A673 (cell line): ENCODE measurements at regions not wholly inside any gene's neighbourhood (a gene's known extent, or its start where the extent isn't known, plus 50 kb on each side); places are given as distances from the start of the nearest gene placed in this dataset.

ENCODE experiments used
- BruUV-seq: library from RNA; stranded (reverse); fragments of 400-500 nt; replicated peaks from 2 replicates; lab custom pipeline; 2021; lab: Mats Ljungman, UMichigan
- CTCF ChIA-PET: fragments of 300-600 bp; sonication (Branson Sonifier 250); formaldehyde crosslinking; loops from one replicate; lab custom pipeline; 2022; ENCODE audit warnings: antibody characterized with exemption; lab: Charles Lee
- POLR2A ChIA-PET: fragments of 300-600 bp; sonication (Branson Sonifier 250); formaldehyde crosslinking; loops from one replicate; lab custom pipeline; 2022; ENCODE audit warnings: antibody characterized with exemption; ENCODE audit not compliant: low non-redundant PET; lab: Charles Lee
- DNase-seq: peaks from one replicate; pipeline ENCODE4 v3.0.0-alpha.2; 2015; ENCODE audit warnings: low spot score
- H3K27ac ChIP-seq: fragments of 200-600 bp; sonication (generic); 2 replicates; pipeline ENCODE4 v1.5.1; 2016; ENCODE audit warnings: mixed run types, low read depth, mild to moderate bottlenecking, mixed read lengths, antibody characterized with exemption, low read length; ENCODE audit not compliant: poor library complexity, severe bottlenecking
- H3K27me3 ChIP-seq: fragments of 200-600 bp; sonication (generic); replicated peaks from 2 replicates; pipeline ENCODE4 v1.6.1; 2017; ENCODE audit warnings: mixed run types, low read depth, mild to moderate bottlenecking, mixed read lengths, antibody characterized with exemption, low read length; ENCODE audit not compliant: insufficient read depth, poor library complexity
- H3K36me3 ChIP-seq: fragments of 200-600 bp; sonication (generic); 2 replicates; pipeline ENCODE4 v1.6.1; 2016; ENCODE audit warnings: mixed run types, mild to moderate bottlenecking, mixed read lengths, antibody characterized with exemption, low read length; ENCODE audit not compliant: insufficient read depth, poor library complexity, severe bottlenecking
- H3K4me1 ChIP-seq: fragments of 200-600 bp; sonication (generic); 2 replicates; pipeline ENCODE4 v1.6.1; 2017; ENCODE audit warnings: mixed run types, mild to moderate bottlenecking, mixed read lengths, antibody characterized with exemption, low read length; ENCODE audit not compliant: insufficient read depth, poor library complexity, severe bottlenecking
- H3K4me3 ChIP-seq: fragments of 200-600 bp; sonication (generic); 2 replicates; pipeline ENCODE4 v1.5.1; 2016; ENCODE audit warnings: low read depth, mixed run types, mild to moderate bottlenecking, mixed read lengths, low read length; ENCODE audit not compliant: poor library complexity, severe bottlenecking
- H3K9me3 ChIP-seq: fragments of 200-600 bp; sonication (generic); 2 replicates; pipeline ENCODE4 v1.6.1; 2016; ENCODE audit warnings: mixed run types, low read depth, mild to moderate bottlenecking, mixed read lengths, antibody characterized with exemption, low read length; ENCODE audit not compliant: poor library complexity, severe bottlenecking
- EZH2 ChIP-seq: fragments of 200-600 bp; sonication (generic); IDR thresholded peaks from 2 replicates; pipeline ENCODE4 v1.6.1; 2017; ENCODE audit warnings: borderline replicate concordance, low read depth, mild to moderate bottlenecking, mixed read lengths, antibody characterized with exemption, low read length; ENCODE audit not compliant: poor library complexity, severe bottlenecking
- intact Hi-C: fragments of 100-400 bp; cut with micrococcal nuclease; formaldehyde crosslinking; loops from one replicate; pipeline ENCODE4 v1.10.0; 2022; ENCODE audit not compliant: unreplicated experiment
- TF ChIP-seq, protein P1 (sequence below): fragments of 300-800, 200-600 bp; sonication (generic); conservative IDR thresholded peaks from 2 replicates; pipeline ENCODE4 v1.5.1; 2017; ENCODE audit warnings: low read depth, mild to moderate bottlenecking, antibody characterized with exemption, low read length, moderate library complexity, mixed read lengths

DNA sequence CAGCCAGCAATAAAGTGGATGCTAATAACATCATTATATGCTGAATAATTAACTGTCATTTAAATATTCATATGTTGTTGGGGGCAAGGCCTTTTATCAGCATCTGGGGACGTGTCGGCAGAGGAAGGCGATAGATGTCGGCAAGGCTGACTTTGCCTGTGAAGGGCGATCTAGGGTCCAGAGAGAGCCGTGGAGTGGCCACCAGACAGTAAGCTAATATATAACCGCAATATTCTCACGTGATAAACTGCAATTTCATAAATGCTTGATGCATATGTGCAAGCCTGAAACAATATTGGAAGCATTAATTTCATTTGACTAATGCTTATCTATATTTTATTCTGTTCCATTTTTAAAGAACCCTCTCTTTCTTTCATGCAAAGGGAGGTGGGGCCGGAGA is 141.0 kb upstream of the POU3F1 start:
- Histone ChIP-seq H3K4me3 (no peak overlapping the region), H3K27me3 (no peaks in the 10 kb centered on the region), H3K27ac (no peak overlapping the region), H3K4me1 (peaks cover 8% of the 10 kb centered on the region), H3K9me3 (no peaks in the 10 kb centered on the region), H3K36me3 (no peaks in the 10 kb centered on the region)
- no peak for TF ChIP-seq EZH2
- TF ChIP-seq, protein P1, sequence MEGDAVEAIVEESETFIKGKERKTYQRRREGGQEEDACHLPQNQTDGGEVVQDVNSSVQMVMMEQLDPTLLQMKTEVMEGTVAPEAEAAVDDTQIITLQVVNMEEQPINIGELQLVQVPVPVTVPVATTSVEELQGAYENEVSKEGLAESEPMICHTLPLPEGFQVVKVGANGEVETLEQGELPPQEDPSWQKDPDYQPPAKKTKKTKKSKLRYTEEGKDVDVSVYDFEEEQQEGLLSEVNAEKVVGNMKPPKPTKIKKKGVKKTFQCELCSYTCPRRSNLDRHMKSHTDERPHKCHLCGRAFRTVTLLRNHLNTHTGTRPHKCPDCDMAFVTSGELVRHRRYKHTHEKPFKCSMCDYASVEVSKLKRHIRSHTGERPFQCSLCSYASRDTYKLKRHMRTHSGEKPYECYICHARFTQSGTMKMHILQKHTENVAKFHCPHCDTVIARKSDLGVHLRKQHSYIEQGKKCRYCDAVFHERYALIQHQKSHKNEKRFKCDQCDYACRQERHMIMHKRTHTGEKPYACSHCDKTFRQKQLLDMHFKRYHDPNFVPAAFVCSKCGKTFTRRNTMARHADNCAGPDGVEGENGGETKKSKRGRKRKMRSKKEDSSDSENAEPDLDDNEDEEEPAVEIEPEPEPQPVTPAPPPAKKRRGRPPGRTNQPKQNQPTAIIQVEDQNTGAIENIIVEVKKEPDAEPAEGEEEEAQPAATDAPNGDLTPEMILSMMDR, result no peak
- POLR2A ChIA-PET, result no interaction called here
- BruUV-seq, result no TSS peak
- CTCF ChIA-PET, result no interaction called here
- intact Hi-C loops, result no loop called here
- no peak for DNase-seq

DNA sequence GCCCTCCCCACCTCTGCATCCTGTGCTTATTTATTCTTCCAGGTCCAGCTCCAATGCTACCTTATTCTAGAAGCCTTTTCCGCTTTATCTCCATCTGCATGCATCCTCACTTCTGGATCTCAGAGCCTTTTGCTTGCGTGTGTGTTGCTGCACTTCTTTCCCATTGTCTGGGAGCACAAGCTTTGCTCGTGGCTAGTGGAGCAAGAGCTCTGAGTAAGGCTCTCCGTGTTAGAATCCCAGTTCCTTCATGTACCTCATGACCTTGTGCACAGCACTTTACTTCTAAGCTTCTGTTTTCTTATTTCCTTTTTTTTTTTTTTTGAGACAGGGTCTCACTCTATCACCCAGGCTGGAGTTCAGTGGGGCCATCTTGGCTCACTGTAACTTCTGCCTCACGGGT is 140.0 kb upstream of the POU3F1 start:
- intact Hi-C loops, result no loop called here
- no TSS peak for BruUV-seq
- ChIA-PET POLR2A (no interaction called here), CTCF (no interaction called here)
- Histone ChIP-seq H3K27me3 (no peaks in the 10 kb centered on the region), H3K9me3 (no peaks in the 10 kb centered on the region), H3K27ac (no peak overlapping the region), H3K4me1 (peaks cover 5% of the 10 kb centered on the region), H3K36me3 (no peaks in the 10 kb centered on the region), H3K4me3 (no peak overlapping the region)
- DNase-seq, result no peak
- TF ChIP-seq, protein P1, result no peak
- no peak for TF ChIP-seq EZH2

DNA sequence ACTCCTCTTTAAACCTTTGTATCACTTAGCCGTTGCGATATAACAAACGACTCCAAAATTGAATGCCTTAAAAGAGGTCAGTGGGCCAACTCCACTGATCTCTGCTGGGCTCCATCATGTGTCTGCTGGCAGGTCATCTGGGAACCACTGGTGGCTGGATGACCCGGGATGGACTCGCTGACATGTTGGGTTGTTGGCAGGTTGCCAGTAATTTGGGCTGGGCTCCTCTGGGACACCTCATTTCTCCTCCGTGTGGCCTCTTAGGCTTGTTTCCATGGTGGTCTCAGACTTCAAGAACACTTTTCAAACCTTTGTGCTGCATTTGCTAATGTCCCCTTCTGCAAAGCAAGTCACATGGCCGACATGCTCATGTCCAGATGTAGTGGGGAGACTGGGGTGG is 139.3 kb upstream of the POU3F1 start:
- ChIA-PET CTCF (interaction anchor here (0.5 kb wide), 1 partner anchor 1534 kb away, joined by 3 read pairs; no protein-coding TSS in a partner anchor), POLR2A (no interaction called here)
- no TSS peak for BruUV-seq
- intact Hi-C loops, result no loop called here
- no peaks in the 10 kb centered on the region for H3K27me3 ChIP-seq
- TF ChIP-seq, protein P1, result no peak
- TF ChIP-seq EZH2, result no peak
- DNase-seq, result no peak
- no peak overlapping the region for H3K27ac ChIP-seq
- no peaks in the 10 kb centered on the region for H3K9me3 ChIP-seq
- H3K4me3 ChIP-seq, result no peak overlapping the region
- no peaks in the 10 kb centered on the region for H3K36me3 ChIP-seq
- no peaks in the 10 kb centered on the region for H3K4me1 ChIP-seq
